H9 (cell line): ENCODE measurements at regions not wholly inside any gene's neighbourhood (a gene's known extent, or its start where the extent isn't known, plus 50 kb on each side); places are given as distances from the start of the nearest gene placed in this dataset.

Source experiments
- DNase-seq: peaks from one replicate; pipeline ENCODE4 v3.0.0-alpha.2; 2017
- H2AFZ ChIP-seq: one replicate; pipeline ENCODE4 v1.6.1; 2013; ENCODE audit warnings: mild to moderate bottlenecking, low read length, control low read depth, moderate library complexity
- H2AK5ac ChIP-seq: 2 replicates; pipeline ENCODE4 v1.6.1; 2013; ENCODE audit warnings: low read length, control low read depth, mixed read lengths; ENCODE audit not compliant: insufficient read length
- H2BK120ac ChIP-seq: one replicate; pipeline ENCODE4 v1.6.1; 2013; ENCODE audit warnings: low read depth, mild to moderate bottlenecking, low read length, control low read depth, inconsistent platforms; ENCODE audit not compliant: poor library complexity, severe bottlenecking
- H2BK12ac ChIP-seq: 2 replicates; pipeline ENCODE4 v1.6.1; 2013; ENCODE audit warnings: low read length, control low read depth, mixed read lengths, low read depth; ENCODE audit not compliant: insufficient read length
- H2BK15ac ChIP-seq: 2 replicates; pipeline ENCODE4 v1.6.1; 2013; ENCODE audit warnings: low read depth, low read length, control low read depth
- H2BK20ac ChIP-seq: one replicate; pipeline ENCODE4 v1.6.1; 2013; ENCODE audit warnings: low read depth, mild to moderate bottlenecking, low read length, control low read depth, inconsistent platforms; ENCODE audit not compliant: poor library complexity, severe bottlenecking
- H2BK5ac ChIP-seq: 2 replicates; pipeline ENCODE4 v1.6.1; 2013; ENCODE audit warnings: low read length, control low read depth, mixed read lengths; ENCODE audit not compliant: insufficient read length
- H3K14ac ChIP-seq: 2 replicates; pipeline ENCODE4 v1.6.1; 2013; ENCODE audit warnings: low read length, control low read depth; ENCODE audit not compliant: insufficient read depth
- H3K18ac ChIP-seq: 2 replicates; pipeline ENCODE4 v1.6.1; 2013; ENCODE audit warnings: low read depth, mild to moderate bottlenecking, mixed read lengths, low read length, control low read depth; ENCODE audit not compliant: insufficient read length
- H3K23ac ChIP-seq: 2 replicates; pipeline ENCODE4 v1.6.1; 2013; ENCODE audit warnings: low read length, control low read depth, mixed read lengths, low read depth; ENCODE audit not compliant: insufficient read length
- H3K23me2 ChIP-seq: 2 replicates; pipeline ENCODE4 v1.6.1; 2013; ENCODE audit warnings: low read depth, mild to moderate bottlenecking, mixed read lengths, low read length, control low read depth; ENCODE audit not compliant: insufficient read length, poor library complexity, severe bottlenecking
- H3K27ac ChIP-seq: 2 replicates; pipeline ENCODE4 v1.5.1; 2013; ENCODE audit warnings: low read length, control low read depth, mixed read lengths, low read depth; ENCODE audit not compliant: insufficient read length
- H3K27me3 ChIP-seq: 2 replicates; pipeline ENCODE4 v1.6.1; 2013; ENCODE audit warnings: low read length, control low read depth, inconsistent platforms; ENCODE audit not compliant: insufficient read depth
- H3K4ac ChIP-seq: 2 replicates; pipeline ENCODE4 v1.6.1; 2013; ENCODE audit warnings: low read depth, mild to moderate bottlenecking, control low read depth, inconsistent platforms, low read length, moderate library complexity
- H3K4me1 ChIP-seq: 2 replicates; pipeline ENCODE4 v1.6.1; 2013; ENCODE audit warnings: low read length, control low read depth, inconsistent platforms; ENCODE audit not compliant: insufficient read depth
- H3K4me2 ChIP-seq: 2 replicates; pipeline ENCODE4 v1.6.1; 2013; ENCODE audit warnings: low read length, control low read depth, mixed read lengths; ENCODE audit not compliant: insufficient read length, insufficient read depth
- H3K56ac ChIP-seq: 2 replicates; pipeline ENCODE4 v1.6.1; 2013; ENCODE audit warnings: low read depth, mild to moderate bottlenecking, mixed read lengths, low read length, control low read depth; ENCODE audit not compliant: insufficient read length
- H3K79me1 ChIP-seq: 2 replicates; pipeline ENCODE4 v1.6.1; 2013; ENCODE audit warnings: low read depth, mild to moderate bottlenecking, moderate library complexity, low read length, control low read depth, inconsistent platforms; ENCODE audit not compliant: insufficient read depth, poor library complexity, severe bottlenecking
- H3K79me2 ChIP-seq: 2 replicates; pipeline ENCODE4 v1.6.1; 2013; ENCODE audit warnings: low read length, control low read depth, inconsistent platforms; ENCODE audit not compliant: insufficient read depth
- H3K9ac ChIP-seq: 2 replicates; pipeline ENCODE4 v1.6.1; 2013; ENCODE audit warnings: low read length, control low read depth, mixed read lengths; ENCODE audit not compliant: insufficient read length; ENCODE audit errors: extremely low read depth
- H3K9me3 ChIP-seq: one replicate; pipeline ENCODE4 v1.6.1; 2013; ENCODE audit warnings: low read depth, low read length, inconsistent platforms; ENCODE audit not compliant: control insufficient read depth
- H3T11ph ChIP-seq: one replicate; pipeline ENCODE4 v1.6.1; 2013; ENCODE audit warnings: mild to moderate bottlenecking, low read length, control low read depth, inconsistent platforms
- H4K20me1 ChIP-seq: one replicate; pipeline ENCODE4 v1.6.1; 2013; ENCODE audit not compliant: control insufficient read depth, insufficient read length, insufficient read depth
- H4K5ac ChIP-seq: 2 replicates; pipeline ENCODE4 v1.6.1; 2013; ENCODE audit warnings: low read depth, mild to moderate bottlenecking, mixed read lengths, low read length, control low read depth; ENCODE audit not compliant: insufficient read length
- H4K8ac ChIP-seq: replicated peaks from 2 replicates; pipeline ENCODE4 v1.6.1; 2013; ENCODE audit warnings: low read length, control low read depth, mixed read lengths, low read depth; ENCODE audit not compliant: insufficient read length
- H4K91ac ChIP-seq: 2 replicates; pipeline ENCODE4 v1.6.1; 2013; ENCODE audit warnings: low read depth, mild to moderate bottlenecking, moderate library complexity, mixed read lengths, low read length, control low read depth; ENCODE audit not compliant: insufficient read length
- H3K27ac Mint-ChIP-seq, 3 experiments: 2 replicates in 2 of 3; 3 replicates in 1 of 3; pipeline ENCODE4 v1.8.0; 2020 to 2021; ENCODE audit warnings: mixed read lengths in 3 of 3, mild to moderate bottlenecking in 1 of 3, moderate library complexity in 1 of 3
- H3K27me3 Mint-ChIP-seq: 2 replicates; pipeline ENCODE4 v1.8.0; 2021; ENCODE audit warnings: low read depth, mild to moderate bottlenecking, moderate library complexity, mixed read lengths
- H3K36me3 Mint-ChIP-seq, 3 experiments: 2 replicates in 2 of 3; 3 replicates in 1 of 3; pipeline ENCODE4 v1.8.0; 2020 to 2021; ENCODE audit warnings: low read depth in 3 of 3, mixed read lengths in 3 of 3; ENCODE audit not compliant: insufficient read depth in 1 of 3
- H3K4me1 Mint-ChIP-seq, 2 experiments: 2 replicates each; pipeline ENCODE4 v1.8.0; 2020; ENCODE audit warnings: mixed read lengths in 2 of 2
- H3K4me3 Mint-ChIP-seq, 2 experiments: 2 replicates in 1 of 2; 3 replicates in 1 of 2; pipeline ENCODE4 v1.8.0; 2020 to 2021; ENCODE audit warnings: mild to moderate bottlenecking in 2 of 2, mixed read lengths in 2 of 2, moderate library complexity in 1 of 2
- H3K9me3 Mint-ChIP-seq, 2 experiments: 2 replicates in 1 of 2; 3 replicates in 1 of 2; pipeline ENCODE4 v1.8.0; 2020; ENCODE audit warnings: mild to moderate bottlenecking in 2 of 2, mixed read lengths in 2 of 2, moderate library complexity in 1 of 2
- WGBS: extraction: QIAGEN DNeasy Blood & Tissue Kit; methylation state at CpG from one replicate; pipeline ENCODE4 v1.1.7; 2013; ENCODE audit warnings: missing lambda C conversion rate, low lambda C conversion rate, mixed read lengths; ENCODE audit not compliant: insufficient read length; ENCODE audit errors: extremely low coverage; 5-methylcytosine and 5-hydroxymethylcytosine counted together
- TF ChIP-seq, protein P1 (sequence below): fragments of 200-600 bp; sonication (generic); conservative IDR thresholded peaks from 3 replicates; pipeline ENCODE4 v1.8.0; 2021; ENCODE audit warnings: antibody characterized with exemption, mild to moderate bottlenecking

DNA sequence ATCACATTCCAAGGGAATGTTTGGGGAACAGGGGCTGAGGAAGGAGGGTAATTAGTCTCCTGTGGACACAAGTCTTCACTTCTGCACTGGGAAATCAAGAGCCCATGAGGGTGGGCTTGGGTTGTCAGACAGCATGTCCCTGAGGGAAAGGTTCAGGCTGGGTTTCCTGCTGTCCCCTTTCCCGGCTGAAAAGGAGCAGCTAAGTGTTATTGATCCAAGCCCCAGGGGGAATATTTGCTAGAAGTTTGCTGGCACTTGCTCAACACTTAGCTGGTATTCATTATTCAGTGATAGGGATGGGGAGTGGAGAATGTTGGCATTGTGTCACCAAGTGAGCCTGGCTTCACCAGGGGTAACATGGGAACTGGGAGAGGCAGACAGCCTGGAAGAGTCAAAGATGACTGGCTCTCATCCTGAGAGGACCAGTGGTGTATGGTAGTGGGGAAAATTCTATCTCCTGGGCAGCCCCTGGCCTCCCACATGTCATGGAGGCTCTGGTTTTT is 344.4 kb upstream of the PODXL start:
- Mint-ChIP-seq H3K4me1 (peaks cover 22 to 23% of the 10 kb centered on the region in 2 experiments), H3K27ac (no peak overlapping the region), H3K36me3 (peaks cover 0 to 2% (median 0%) of the 10 kb centered on the region in 3 experiments; a peak in 2 of 7 replicates), H3K9me3 (0 out of 5 replicates have a peak, but pooled peaks cover 0 to 2% of the 10 kb centered on the region in 2 experiments), H3K27me3 (peaks cover 29% of the 10 kb centered on the region), H3K4me3 (no peak overlapping the region)
- H4K5ac ChIP-seq = no peak overlapping the region
- H2BK5ac ChIP-seq = no peak overlapping the region
- H3K4ac ChIP-seq = no peak overlapping the region
- no CpG with 5 or more reads among the region's 1 CpG for WGBS
- H2BK120ac ChIP-seq = no peak overlapping the region
- no peak overlapping the region for H4K91ac ChIP-seq
- no peak overlapping the region for H3K27ac ChIP-seq
- H3K23me2 ChIP-seq = no peaks in the 10 kb centered on the region
- H3K9ac ChIP-seq = no peak overlapping the region
- H3K9me3 ChIP-seq = no peaks in the 10 kb centered on the region
- no peak overlapping the region for H4K8ac ChIP-seq
- H2AK5ac ChIP-seq = no peak overlapping the region
- no peak overlapping the region for H3K18ac ChIP-seq
- H3K56ac ChIP-seq = no peak overlapping the region
- no peak overlapping the region for H3K23ac ChIP-seq
- H3T11ph ChIP-seq = no peak overlapping the region
- H3K27me3 ChIP-seq = no peaks in the 10 kb centered on the region
- no peak overlapping the region for H2AFZ ChIP-seq
- no peak overlapping the region for H2BK20ac ChIP-seq
- no peak overlapping the region for H2BK15ac ChIP-seq
- DNase-seq = no peak
- peaks cover 3% of the 10 kb centered on the region; the same call in 1 of the 2 replicates for H3K4me1 ChIP-seq
- TF ChIP-seq, protein P1, sequence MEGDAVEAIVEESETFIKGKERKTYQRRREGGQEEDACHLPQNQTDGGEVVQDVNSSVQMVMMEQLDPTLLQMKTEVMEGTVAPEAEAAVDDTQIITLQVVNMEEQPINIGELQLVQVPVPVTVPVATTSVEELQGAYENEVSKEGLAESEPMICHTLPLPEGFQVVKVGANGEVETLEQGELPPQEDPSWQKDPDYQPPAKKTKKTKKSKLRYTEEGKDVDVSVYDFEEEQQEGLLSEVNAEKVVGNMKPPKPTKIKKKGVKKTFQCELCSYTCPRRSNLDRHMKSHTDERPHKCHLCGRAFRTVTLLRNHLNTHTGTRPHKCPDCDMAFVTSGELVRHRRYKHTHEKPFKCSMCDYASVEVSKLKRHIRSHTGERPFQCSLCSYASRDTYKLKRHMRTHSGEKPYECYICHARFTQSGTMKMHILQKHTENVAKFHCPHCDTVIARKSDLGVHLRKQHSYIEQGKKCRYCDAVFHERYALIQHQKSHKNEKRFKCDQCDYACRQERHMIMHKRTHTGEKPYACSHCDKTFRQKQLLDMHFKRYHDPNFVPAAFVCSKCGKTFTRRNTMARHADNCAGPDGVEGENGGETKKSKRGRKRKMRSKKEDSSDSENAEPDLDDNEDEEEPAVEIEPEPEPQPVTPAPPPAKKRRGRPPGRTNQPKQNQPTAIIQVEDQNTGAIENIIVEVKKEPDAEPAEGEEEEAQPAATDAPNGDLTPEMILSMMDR = no peak
- no peak overlapping the region for H3K14ac ChIP-seq
- no peaks in the 10 kb centered on the region for H4K20me1 ChIP-seq
- no peaks in the 10 kb centered on the region for H3K79me2 ChIP-seq
- H3K79me1 ChIP-seq = no peaks in the 10 kb centered on the region
- no peak overlapping the region for H3K4me2 ChIP-seq
- H2BK12ac ChIP-seq = no peak overlapping the region
